Large intestine (tissue), 3 donors: ENCODE measurements at regions not wholly inside any gene's neighbourhood (a gene's known extent, or its start where the extent isn't known, plus 50 kb on each side); places are given as distances from the start of the nearest gene placed in this dataset.

ENCODE experiments used
- DNase-seq, 2 donors: peaks; one replicate each; pipeline versions ENCODE4 v3.0.0 to v3.0.0-alpha.2; 2013
- H3K27ac ChIP-seq: one replicate; pipeline ENCODE4 v1.5.1; 2013; ENCODE audit warnings: low read length
- H3K27me3 ChIP-seq: 2 replicates; pipeline ENCODE4 v1.6.1; 2013; ENCODE audit warnings: low read length; ENCODE audit not compliant: control insufficient read depth, insufficient read depth
- H3K36me3 ChIP-seq: 2 replicates; pipeline ENCODE4 v1.6.1; 2013; ENCODE audit warnings: low read length; ENCODE audit not compliant: control insufficient read depth, insufficient read depth
- H3K4me1 ChIP-seq: one replicate; pipeline ENCODE4 v1.6.1; 2013; ENCODE audit warnings: low read length; ENCODE audit not compliant: control insufficient read depth, insufficient read depth
- H3K4me3 ChIP-seq: one replicate; pipeline ENCODE4 v1.5.1; 2013; ENCODE audit warnings: low read length
- H3K9me3 ChIP-seq: one replicate; pipeline ENCODE4 v1.6.1; 2013; ENCODE audit warnings: mild to moderate bottlenecking, low read depth, low read length, moderate library complexity; ENCODE audit not compliant: control insufficient read depth
- WGBS: methylation state at CpG from one replicate; pipeline ENCODE4 v1.1.5; 2013; ENCODE audit warnings: low lambda C conversion rate; ENCODE audit not compliant: insufficient coverage; 5-methylcytosine and 5-hydroxymethylcytosine counted together

- Histone ChIP-seq H3K36me3 (no peaks in the 10 kb centered on the region), H3K4me1 (no peaks in the 10 kb centered on the region), H3K27ac (no peak overlapping the region), H3K4me3 (no peak overlapping the region), H3K9me3 (no peaks in the 10 kb centered on the region), H3K27me3 (no peaks in the 10 kb centered on the region)
- 100% methylated on average over 1 of the region's 4 CpGs for WGBS
- no peak for DNase-seq
These were observed 55.3 kb upstream of the PRDX6 start for GRCh38 chr1:173421789-173422188.

- Histone ChIP-seq H3K4me1 (no peaks in the 10 kb centered on the region), H3K9me3 (no peaks in the 10 kb centered on the region), H3K27ac (no peak overlapping the region), H3K27me3 (no peaks in the 10 kb centered on the region), H3K36me3 (no peaks in the 10 kb centered on the region), H3K4me3 (no peak overlapping the region)
- DNase-seq: no peak
- no CpG with 5 or more reads among the region's 5 CpGs for WGBS
These were observed 54.6 kb upstream of the PRDX6 start for GRCh38 chr1:173422456-173422976.

DNA sequence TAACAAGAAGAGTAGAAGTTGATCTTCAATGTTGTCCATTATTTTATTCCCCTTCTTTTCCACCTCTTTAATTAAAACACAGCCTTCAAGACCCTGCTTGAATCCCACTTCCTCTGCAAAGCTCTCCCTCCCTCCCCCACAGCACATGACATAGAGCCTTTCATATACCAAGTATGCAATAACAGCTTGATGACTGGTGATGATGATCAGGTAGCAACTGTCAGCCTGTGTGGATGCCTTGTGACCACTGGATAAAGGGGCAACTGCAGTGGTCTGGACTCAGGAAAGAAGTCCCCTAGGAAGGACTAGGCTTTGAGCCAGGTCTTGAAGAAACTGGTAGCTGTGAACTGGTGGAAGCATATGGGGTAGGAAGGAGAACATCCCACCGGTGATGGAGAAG is 53.8 kb upstream of the PRDX6 start:
- DNase-seq: no peak
- no peaks in the 10 kb centered on the region for H3K36me3 ChIP-seq
- 80% methylated on average over 1 of the region's 1 CpG for WGBS
- H3K9me3 ChIP-seq: no peaks in the 10 kb centered on the region
- no peak overlapping the region for H3K27ac ChIP-seq
- H3K4me3 ChIP-seq: no peak overlapping the region
- H3K27me3 ChIP-seq: no peaks in the 10 kb centered on the region
- H3K4me1 ChIP-seq: no peaks in the 10 kb centered on the region

DNA sequence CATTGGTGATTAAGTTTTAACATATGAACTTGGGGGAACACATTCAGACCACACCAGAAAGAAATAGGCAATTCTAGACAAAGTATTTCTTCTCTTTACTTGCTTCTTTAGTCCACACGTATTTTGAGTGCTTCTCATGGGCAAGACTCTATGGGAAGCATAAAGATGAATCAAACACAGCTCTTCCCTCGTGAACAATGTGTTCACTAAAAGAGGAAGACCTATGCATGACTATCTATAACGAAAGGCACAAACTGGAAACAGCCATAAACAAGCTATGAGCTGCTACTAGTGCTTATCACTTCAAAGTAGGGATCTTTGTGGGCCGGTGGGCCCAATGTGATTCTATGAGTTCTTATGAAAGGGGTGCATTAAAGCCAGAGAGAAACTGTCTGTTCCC is 53.0 kb upstream of the PRDX6 start:
- Histone ChIP-seq H3K27me3 (no peaks in the 10 kb centered on the region), H3K27ac (no peak overlapping the region), H3K4me3 (no peak overlapping the region), H3K4me1 (no peaks in the 10 kb centered on the region), H3K36me3 (no peaks in the 10 kb centered on the region), H3K9me3 (no peaks in the 10 kb centered on the region)
- no peak for DNase-seq
- 92% methylated on average over 2 of the region's 4 CpGs for WGBS

DNA sequence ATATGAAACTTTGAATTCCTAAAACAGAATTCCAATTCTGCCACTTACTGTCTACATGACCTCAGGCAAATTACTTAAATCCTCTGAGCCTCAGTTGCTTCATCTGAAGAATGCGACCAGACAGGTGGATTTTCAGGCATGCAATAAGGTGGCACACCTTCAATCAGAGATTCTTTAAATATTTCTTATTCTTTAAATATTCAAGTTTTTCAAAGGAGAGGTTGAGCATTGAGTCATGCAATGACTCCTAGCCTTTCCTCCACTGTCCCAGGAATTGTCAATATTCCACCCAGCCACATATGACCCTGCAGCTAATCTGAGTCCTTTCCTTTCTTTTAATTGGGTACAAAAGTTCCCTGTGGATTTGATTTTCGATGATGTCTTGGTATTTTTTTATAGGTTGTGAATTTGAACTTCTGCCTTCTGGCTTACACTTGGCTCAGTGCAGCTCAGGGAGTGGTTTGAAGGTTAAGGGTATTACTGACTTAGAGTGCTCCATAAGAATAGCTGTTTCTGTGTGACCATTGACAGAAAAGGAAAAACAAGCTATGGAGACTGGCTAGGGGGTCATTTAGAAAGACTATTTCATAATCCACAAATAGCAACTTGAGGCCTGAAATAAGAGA is 52.2 kb upstream of the PRDX6 start:
- no peaks in the 10 kb centered on the region for H3K9me3 ChIP-seq
- DNase-seq: no peak
- peaks cover 7% of the 10 kb centered on the region for H3K4me1 ChIP-seq

GRCh38 chr1:173426057-173426456 is 51.1 kb upstream of the PRDX6 start:
- Histone ChIP-seq H3K4me1 (peaks cover 9% of the 10 kb centered on the region), H3K4me3 (no peak overlapping the region), H3K36me3 (no peaks in the 10 kb centered on the region), H3K27me3 (no peaks in the 10 kb centered on the region), H3K27ac (no peak overlapping the region), H3K9me3 (no peaks in the 10 kb centered on the region)
- no peak for DNase-seq
- WGBS: 100% methylated on average over 1 of the region's 5 CpGs

More for the DNA sequence above, 52.2 kb upstream of the PRDX6 start:
- Histone ChIP-seq H3K27me3 (no peaks in the 10 kb centered on the region), H3K4me3 (no peak overlapping the region), H3K36me3 (no peaks in the 10 kb centered on the region), H3K27ac (no peak overlapping the region)
- no CpG with 5 or more reads among the region's 2 CpGs for WGBS

- Histone ChIP-seq H3K9me3 (no peaks in the 10 kb centered on the region), H3K27me3 (no peaks in the 10 kb centered on the region), H3K4me3 (no peak overlapping the region), H3K4me1 (peaks cover 9% of the 10 kb centered on the region), H3K36me3 (no peaks in the 10 kb centered on the region), H3K27ac (no peak overlapping the region)
- DNase-seq: no peak
- 100% methylated on average over 1 of the region's 9 CpGs for WGBS
These were observed 49.7 kb upstream of the PRDX6 start for GRCh38 chr1:173427146-173428054.
